ENCODE measurements at regions not wholly inside any gene's neighbourhood (a gene's known extent, or its start where the extent isn't known, plus 50 kb on each side); places are given as distances from the start of the nearest gene placed in this dataset.

GRCh38 chr3:104816008-104816407 is 550.7 kb upstream of the ALCAM start:
- no peaks in the 10 kb centered on the region for H3K4me1 ChIP-seq (ENCODE audit: control insufficient read depth in 2 of 2, insufficient read depth in 2 of 2, low read length in 2 of 2)
- no peak overlapping the region for H3K4me3 ChIP-seq (ENCODE audit: low read length in 2 of 2)
- H3K9me3 ChIP-seq (ENCODE audit: control insufficient read depth in 2 of 2, insufficient read depth in 1 of 2, low read length in 1 of 2) = peaks cover 0 to 5% of the 10 kb centered on the region in 2 donors
- H3K36me3 ChIP-seq (ENCODE audit: control insufficient read depth in 2 of 2, insufficient read depth in 2 of 2, low read length in 1 of 2) = no peaks in the 10 kb centered on the region
- WGBS = 59% methylated on average over 2 of the region's 2 CpGs
- no peak overlapping the region for H3K27ac ChIP-seq (ENCODE audit: low read depth in 1 of 2, low read length in 1 of 2)
- DNase-seq (ENCODE audit: low read depth in 6 of 9, low spot score in 9 of 9) = no peak
- H3K27me3 ChIP-seq (ENCODE audit: control insufficient read depth in 2 of 2, insufficient read depth in 1 of 2, low read length in 1 of 2) = no peaks in the 10 kb centered on the region

GRCh38 chr3:104816716-104817115 is 550.0 kb upstream of the ALCAM start:
- DNase-seq (ENCODE audit: low read depth in 6 of 9, low spot score in 9 of 9) = no peak
- Histone ChIP-seq H3K9me3 (ENCODE audit: control insufficient read depth in 2 of 2, insufficient read depth in 1 of 2, low read length in 1 of 2) (peaks cover 0 to 10% of the 10 kb centered on the region in 2 donors), H3K4me3 (ENCODE audit: low read length in 2 of 2) (no peak overlapping the region), H3K36me3 (ENCODE audit: control insufficient read depth in 2 of 2, insufficient read depth in 2 of 2, low read length in 1 of 2) (no peaks in the 10 kb centered on the region), H3K27ac (ENCODE audit: low read depth in 1 of 2, low read length in 1 of 2) (no peak overlapping the region), H3K27me3 (ENCODE audit: control insufficient read depth in 2 of 2, insufficient read depth in 1 of 2, low read length in 1 of 2) (no peaks in the 10 kb centered on the region), H3K4me1 (ENCODE audit: control insufficient read depth in 2 of 2, insufficient read depth in 2 of 2, low read length in 2 of 2) (no peaks in the 10 kb centered on the region)
- WGBS = 88% methylated on average over 1 of the region's 1 CpG

- no peaks in the 10 kb centered on the region for H3K27me3 ChIP-seq (ENCODE audit: control insufficient read depth in 2 of 2, insufficient read depth in 1 of 2, low read length in 1 of 2)
- no peak overlapping the region for H3K27ac ChIP-seq (ENCODE audit: low read depth in 1 of 2, low read length in 1 of 2)
- H3K36me3 ChIP-seq (ENCODE audit: control insufficient read depth in 2 of 2, insufficient read depth in 2 of 2, low read length in 1 of 2) = no peaks in the 10 kb centered on the region
- peaks cover 0 to 15% of the 10 kb centered on the region in 2 donors for H3K9me3 ChIP-seq (ENCODE audit: control insufficient read depth in 2 of 2, insufficient read depth in 1 of 2, low read length in 1 of 2)
- WGBS = 48% methylated on average over 2 of the region's 2 CpGs
- no peak for DNase-seq (ENCODE audit: low read depth in 6 of 9, low spot score in 9 of 9)
- no peak overlapping the region for H3K4me3 ChIP-seq (ENCODE audit: low read length in 2 of 2)
- H3K4me1 ChIP-seq (ENCODE audit: control insufficient read depth in 2 of 2, insufficient read depth in 2 of 2, low read length in 2 of 2) = no peaks in the 10 kb centered on the region
These were observed 547.4 kb upstream of the ALCAM start for GRCh38 chr3:104819333-104819732.

GRCh38 chr3:104820959-104821358 is 545.8 kb upstream of the ALCAM start:
- H3K27me3 ChIP-seq (ENCODE audit: control insufficient read depth in 2 of 2, insufficient read depth in 1 of 2, low read length in 1 of 2) = no peaks in the 10 kb centered on the region
- WGBS = 84% methylated on average over 1 of the region's 1 CpG
- DNase-seq (ENCODE audit: low read depth in 6 of 9, low spot score in 9 of 9) = no peak
- H3K9me3 ChIP-seq (ENCODE audit: control insufficient read depth in 2 of 2, insufficient read depth in 1 of 2, low read length in 1 of 2) = peaks cover 0 to 15% of the 10 kb centered on the region in 2 donors
- H3K4me3 ChIP-seq (ENCODE audit: low read length in 2 of 2) = no peak overlapping the region
- no peak overlapping the region for H3K27ac ChIP-seq (ENCODE audit: low read depth in 1 of 2, low read length in 1 of 2)
- H3K4me1 ChIP-seq (ENCODE audit: control insufficient read depth in 2 of 2, insufficient read depth in 2 of 2, low read length in 2 of 2) = no peaks in the 10 kb centered on the region
- no peaks in the 10 kb centered on the region for H3K36me3 ChIP-seq (ENCODE audit: control insufficient read depth in 2 of 2, insufficient read depth in 2 of 2, low read length in 1 of 2)

- Histone ChIP-seq H3K9me3 (ENCODE audit: control insufficient read depth in 2 of 2, insufficient read depth in 1 of 2, low read length in 1 of 2) (peaks cover 0 to 15% of the 10 kb centered on the region in 2 donors), H3K4me1 (ENCODE audit: control insufficient read depth in 2 of 2, insufficient read depth in 2 of 2, low read length in 2 of 2) (no peaks in the 10 kb centered on the region), H3K27ac (ENCODE audit: low read depth in 1 of 2, low read length in 1 of 2) (no peak overlapping the region), H3K36me3 (ENCODE audit: control insufficient read depth in 2 of 2, insufficient read depth in 2 of 2, low read length in 1 of 2) (no peaks in the 10 kb centered on the region), H3K27me3 (ENCODE audit: control insufficient read depth in 2 of 2, insufficient read depth in 1 of 2, low read length in 1 of 2) (no peaks in the 10 kb centered on the region), H3K4me3 (ENCODE audit: low read length in 2 of 2) (no peak overlapping the region)
- no peak for DNase-seq (ENCODE audit: low read depth in 6 of 9, low spot score in 9 of 9)
- 50% methylated on average over 1 of the region's 1 CpG for WGBS
These were observed 541.6 kb upstream of the ALCAM start for GRCh38 chr3:104825116-104825515.

- no peak overlapping the region for H3K4me3 ChIP-seq (ENCODE audit: low read length in 2 of 2)
- DNase-seq (ENCODE audit: low read depth in 6 of 9, low spot score in 9 of 9) = no peak
- no peaks in the 10 kb centered on the region for H3K27me3 ChIP-seq (ENCODE audit: control insufficient read depth in 2 of 2, insufficient read depth in 1 of 2, low read length in 1 of 2)
- H3K36me3 ChIP-seq (ENCODE audit: control insufficient read depth in 2 of 2, insufficient read depth in 2 of 2, low read length in 1 of 2) = no peaks in the 10 kb centered on the region
- no peaks in the 10 kb centered on the region for H3K4me1 ChIP-seq (ENCODE audit: control insufficient read depth in 2 of 2, insufficient read depth in 2 of 2, low read length in 2 of 2)
- H3K27ac ChIP-seq (ENCODE audit: low read depth in 1 of 2, low read length in 1 of 2) = no peak overlapping the region
- WGBS = 91% methylated on average over 2 of the region's 2 CpGs
- no peaks in the 10 kb centered on the region for H3K9me3 ChIP-seq (ENCODE audit: control insufficient read depth in 2 of 2, insufficient read depth in 1 of 2, low read length in 1 of 2)
These were observed 535.6 kb upstream of the ALCAM start for GRCh38 chr3:104831071-104831470.

GRCh38 chr3:104832530-104832929 is 534.2 kb upstream of the ALCAM start:
- Histone ChIP-seq H3K36me3 (ENCODE audit: control insufficient read depth in 2 of 2, insufficient read depth in 2 of 2, low read length in 1 of 2) (no peaks in the 10 kb centered on the region), H3K4me1 (ENCODE audit: control insufficient read depth in 2 of 2, insufficient read depth in 2 of 2, low read length in 2 of 2) (no peaks in the 10 kb centered on the region), H3K4me3 (ENCODE audit: low read length in 2 of 2) (no peak overlapping the region), H3K27ac (ENCODE audit: low read depth in 1 of 2, low read length in 1 of 2) (no peak overlapping the region), H3K9me3 (ENCODE audit: control insufficient read depth in 2 of 2, insufficient read depth in 1 of 2, low read length in 1 of 2) (no peaks in the 10 kb centered on the region), H3K27me3 (ENCODE audit: control insufficient read depth in 2 of 2, insufficient read depth in 1 of 2, low read length in 1 of 2) (no peaks in the 10 kb centered on the region)
- DNase-seq (ENCODE audit: low read depth in 6 of 9, low spot score in 9 of 9) = no peak

- no peaks in the 10 kb centered on the region for H3K9me3 ChIP-seq (ENCODE audit: control insufficient read depth in 2 of 2, insufficient read depth in 1 of 2, low read length in 1 of 2)
- no peak overlapping the region for H3K4me3 ChIP-seq (ENCODE audit: low read length in 2 of 2)
- 58% methylated on average over 1 of the region's 1 CpG for WGBS
- no peaks in the 10 kb centered on the region for H3K4me1 ChIP-seq (ENCODE audit: control insufficient read depth in 2 of 2, insufficient read depth in 2 of 2, low read length in 2 of 2)
- DNase-seq (ENCODE audit: low read depth in 6 of 9, low spot score in 9 of 9) = no peak
- no peaks in the 10 kb centered on the region for H3K36me3 ChIP-seq (ENCODE audit: control insufficient read depth in 2 of 2, insufficient read depth in 2 of 2, low read length in 1 of 2)
- no peak overlapping the region for H3K27ac ChIP-seq (ENCODE audit: low read depth in 1 of 2, low read length in 1 of 2)
- no peaks in the 10 kb centered on the region for H3K27me3 ChIP-seq (ENCODE audit: control insufficient read depth in 2 of 2, insufficient read depth in 1 of 2, low read length in 1 of 2)
These were observed 531.3 kb upstream of the ALCAM start for GRCh38 chr3:104835376-104835775.

GRCh38 chr3:104846270-104846669 is 520.4 kb upstream of the ALCAM start:
- WGBS = 62% methylated on average over 2 of the region's 2 CpGs
- DNase-seq (ENCODE audit: low read depth in 6 of 9, low spot score in 9 of 9) = no peak
- H3K27me3 ChIP-seq (ENCODE audit: control insufficient read depth in 2 of 2, insufficient read depth in 1 of 2, low read length in 1 of 2) = no peaks in the 10 kb centered on the region

GRCh38 chr3:104849070-104849469 is 517.6 kb upstream of the ALCAM start:
- WGBS = 97% methylated on average over 2 of the region's 2 CpGs
- no peak overlapping the region for H3K27ac ChIP-seq (ENCODE audit: low read depth in 1 of 2, low read length in 1 of 2)
- H3K4me1 ChIP-seq (ENCODE audit: control insufficient read depth in 2 of 2, insufficient read depth in 2 of 2, low read length in 2 of 2) = no peaks in the 10 kb centered on the region
- DNase-seq (ENCODE audit: low read depth in 6 of 9, low spot score in 9 of 9) = no peak
- peaks cover 0 to 11% of the 10 kb centered on the region in 2 donors for H3K9me3 ChIP-seq (ENCODE audit: control insufficient read depth in 2 of 2, insufficient read depth in 1 of 2, low read length in 1 of 2)
- H3K36me3 ChIP-seq (ENCODE audit: control insufficient read depth in 2 of 2, insufficient read depth in 2 of 2, low read length in 1 of 2) = no peaks in the 10 kb centered on the region
- no peaks in the 10 kb centered on the region for H3K27me3 ChIP-seq (ENCODE audit: control insufficient read depth in 2 of 2, insufficient read depth in 1 of 2, low read length in 1 of 2)
- H3K4me3 ChIP-seq (ENCODE audit: low read length in 2 of 2) = no peak overlapping the region

More at GRCh38 chr3:104846270-104846669, 520.4 kb upstream of the ALCAM start:
- no peaks in the 10 kb centered on the region for H3K4me1 ChIP-seq (ENCODE audit: control insufficient read depth in 2 of 2, insufficient read depth in 2 of 2, low read length in 2 of 2)
- no peak overlapping the region for H3K4me3 ChIP-seq (ENCODE audit: low read length in 2 of 2)
- peaks cover 0 to 7% of the 10 kb centered on the region in 2 donors for H3K9me3 ChIP-seq (ENCODE audit: control insufficient read depth in 2 of 2, insufficient read depth in 1 of 2, low read length in 1 of 2)
- no peaks in the 10 kb centered on the region for H3K36me3 ChIP-seq (ENCODE audit: control insufficient read depth in 2 of 2, insufficient read depth in 2 of 2, low read length in 1 of 2)
- no peak overlapping the region for H3K27ac ChIP-seq (ENCODE audit: low read depth in 1 of 2, low read length in 1 of 2)
